Cerebellar cortex (tissue), 1 donor: ENCODE measurements at regions not wholly inside any gene's neighbourhood (a gene's known extent, or its start where the extent isn't known, plus 50 kb on each side); places are given as distances from the start of the nearest gene placed in this dataset.
"Not testable (repeated sequence)": the region's sequence is repeated elsewhere in the genome, so short reads cannot be mapped to it uniquely, and the experiment has no call there.

Experiments
- DNase-seq: peaks from one replicate; pipeline ENCODE4 v3.0.0-alpha.2; 2015; ENCODE audit warnings: low spot score

DNA sequence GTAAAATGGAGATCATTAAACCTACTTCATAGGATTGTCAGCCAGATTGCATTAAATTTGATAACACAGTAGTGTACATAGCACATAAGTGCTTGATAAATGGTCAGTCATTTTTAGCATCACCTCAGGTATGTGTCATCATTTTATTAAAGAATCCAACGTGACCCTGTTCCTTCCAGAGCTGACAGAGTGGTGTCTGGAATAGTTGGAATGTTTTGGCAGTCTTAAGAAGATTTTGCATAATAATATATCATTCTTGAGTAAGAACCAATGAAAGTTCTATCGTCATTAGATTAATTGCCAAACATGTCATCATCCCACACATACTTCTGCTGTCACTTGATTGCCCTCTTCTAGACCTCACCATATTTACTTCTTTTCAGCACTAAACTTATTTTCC lies 451.4 kb upstream of the POM121L12 start:
- DNase-seq = no peak

DNA sequence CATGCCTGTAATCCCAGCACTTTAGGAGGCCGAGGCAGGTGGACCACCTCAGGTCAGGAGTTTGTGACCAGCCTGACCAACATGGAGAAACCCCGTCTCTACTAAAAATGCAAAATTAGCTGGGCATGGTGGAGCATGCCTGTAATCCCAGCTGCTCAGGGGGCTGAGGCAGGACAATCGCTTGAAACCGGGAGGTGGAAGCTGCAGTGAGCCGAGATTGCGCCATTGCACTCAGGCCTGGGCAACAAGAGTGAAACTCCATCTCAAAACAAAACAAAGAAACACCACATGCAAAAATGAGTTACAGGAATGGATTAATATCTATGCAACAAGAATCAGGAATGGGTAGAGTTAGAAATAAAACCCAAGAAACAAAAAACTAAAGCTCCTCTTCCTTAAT lies 462.3 kb upstream of the POM121L12 start:
- not testable (repeated sequence) for DNase-seq

DNA sequence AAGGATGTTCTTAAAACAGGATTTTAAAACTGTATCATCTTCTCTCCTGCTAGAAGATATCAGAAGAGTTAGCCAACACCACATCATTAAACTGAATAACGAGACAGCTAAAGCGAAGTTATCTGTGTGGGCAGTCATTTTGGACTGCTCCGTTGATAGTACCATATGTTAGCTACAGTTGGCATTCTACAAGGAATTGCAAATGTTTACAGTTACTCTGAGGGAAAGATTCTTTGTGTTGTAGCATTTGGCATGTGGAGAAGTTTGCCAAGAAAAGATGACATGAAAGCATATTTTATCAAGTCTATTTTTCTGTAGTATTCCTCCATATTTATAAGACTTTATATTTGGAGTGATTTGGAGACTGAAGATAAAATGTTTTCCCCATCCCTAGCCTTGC lies 464.4 kb upstream of the POM121L12 start:
- no peak for DNase-seq

DNA sequence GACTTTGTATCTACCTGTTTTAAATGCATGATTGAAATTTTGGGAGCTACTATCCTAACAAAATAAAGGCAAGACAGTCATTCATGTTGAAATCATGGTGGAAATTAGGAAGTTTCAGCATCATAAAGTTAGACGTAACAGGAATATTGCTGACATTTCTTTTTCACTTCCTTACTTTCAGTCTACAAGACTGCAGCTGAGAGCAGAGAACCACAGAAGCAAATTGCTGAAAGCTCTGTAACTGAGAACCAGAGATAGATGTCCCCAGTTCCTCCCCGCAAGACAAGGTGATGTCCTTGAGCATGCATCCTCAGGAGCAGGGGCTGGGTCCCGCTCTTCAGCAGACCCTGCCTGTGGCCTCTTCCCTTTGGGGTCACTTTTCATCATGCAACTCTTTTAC lies 466.3 kb upstream of the POM121L12 start:
- no peak for DNase-seq

DNA sequence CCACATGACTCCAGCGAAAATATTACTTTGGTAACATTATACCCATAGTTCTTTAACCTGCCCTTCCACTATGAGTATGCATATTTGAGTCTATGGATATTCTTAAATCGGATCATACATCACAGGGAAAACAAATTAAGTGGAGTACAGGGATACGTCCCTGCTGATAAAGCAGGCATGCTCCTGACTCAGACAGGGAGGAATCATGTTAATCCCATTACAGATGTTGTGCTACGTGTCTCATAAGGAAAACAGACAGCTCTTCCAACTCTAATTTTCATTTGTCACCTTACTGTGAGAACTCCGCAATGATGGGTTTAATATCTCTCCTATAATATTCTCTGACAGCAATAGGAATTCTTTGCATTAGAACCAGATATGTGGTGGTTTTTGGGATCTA lies 469.5 kb upstream of the POM121L12 start:
- DNase-seq = no peak

DNA sequence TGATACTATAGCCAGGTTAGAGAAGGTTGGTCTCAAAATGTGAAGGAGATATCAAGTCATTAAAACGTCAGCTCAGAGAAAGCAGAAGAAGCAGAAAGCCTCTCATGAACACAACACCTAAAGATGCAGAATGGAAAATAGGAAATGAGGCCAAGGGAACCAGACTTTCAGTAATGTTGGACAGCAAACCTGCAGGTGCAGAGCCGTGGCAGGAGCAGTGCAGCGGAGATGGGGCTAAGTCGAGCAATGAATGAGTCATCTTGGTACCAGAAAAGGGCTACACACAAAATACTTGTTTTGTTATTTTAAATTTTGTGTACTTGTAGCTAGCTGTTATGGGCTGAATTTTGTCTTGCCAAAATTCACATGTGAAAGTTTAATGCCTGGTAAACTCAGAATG lies 479.6 kb upstream of the POM121L12 start:
- DNase-seq = no peak

DNA sequence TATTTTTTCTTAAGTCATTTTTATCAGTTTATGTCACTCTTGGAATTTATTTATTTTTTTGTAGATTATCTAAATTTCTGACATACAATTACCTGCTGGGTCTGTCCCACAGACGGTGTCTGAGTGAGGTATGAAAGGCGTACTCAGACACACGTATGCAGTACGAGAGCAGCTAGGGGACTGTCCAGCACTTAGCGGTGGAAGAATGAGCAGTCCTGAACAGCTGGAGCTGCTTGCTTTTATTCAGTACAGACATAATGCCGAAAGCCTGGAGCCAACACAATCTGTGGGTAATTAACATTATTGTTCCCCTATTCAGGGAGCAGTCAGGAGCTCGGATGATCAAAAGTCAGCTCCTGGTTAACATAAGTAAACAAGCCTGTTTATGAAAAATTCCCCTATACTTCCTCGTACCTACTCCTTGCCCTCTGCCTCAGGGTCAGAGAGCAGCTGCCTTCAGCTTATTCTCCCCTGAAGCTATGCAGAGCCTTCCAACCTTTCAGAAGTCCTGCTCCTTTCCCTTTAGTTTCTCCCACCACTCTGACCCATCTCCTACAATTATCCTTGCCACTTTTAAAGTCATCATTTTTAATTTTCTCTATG lies 488.0 kb upstream of the POM121L12 start:
- DNase-seq = no peak

DNA sequence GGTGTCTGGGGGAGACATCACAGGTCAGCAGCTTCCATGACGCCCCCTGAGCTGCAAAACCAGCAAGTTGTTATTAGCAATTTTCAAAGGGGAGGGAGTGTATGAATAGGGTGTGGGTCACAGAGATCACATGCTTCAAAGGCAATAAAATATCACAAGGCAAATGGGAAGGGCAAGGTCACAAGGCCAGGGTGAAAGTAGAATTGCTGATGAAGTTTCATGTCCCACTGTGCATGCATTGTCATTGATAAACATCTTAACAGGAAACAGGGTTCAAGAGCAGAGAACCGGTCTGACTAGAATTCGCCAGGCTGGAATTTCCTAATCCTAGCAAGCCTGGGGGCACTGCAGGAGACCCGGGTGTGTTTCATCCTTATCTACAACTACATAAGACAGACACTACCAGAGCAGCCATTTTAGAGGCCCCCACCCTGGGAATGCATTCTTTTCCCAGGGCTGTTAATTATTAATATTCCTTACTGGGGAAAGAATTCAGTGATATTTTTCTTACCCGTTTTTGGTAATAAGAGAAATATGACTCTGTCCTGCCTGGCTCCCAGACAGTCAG lies 494.2 kb upstream of the POM121L12 start:
- not testable (repeated sequence) for DNase-seq

DNA sequence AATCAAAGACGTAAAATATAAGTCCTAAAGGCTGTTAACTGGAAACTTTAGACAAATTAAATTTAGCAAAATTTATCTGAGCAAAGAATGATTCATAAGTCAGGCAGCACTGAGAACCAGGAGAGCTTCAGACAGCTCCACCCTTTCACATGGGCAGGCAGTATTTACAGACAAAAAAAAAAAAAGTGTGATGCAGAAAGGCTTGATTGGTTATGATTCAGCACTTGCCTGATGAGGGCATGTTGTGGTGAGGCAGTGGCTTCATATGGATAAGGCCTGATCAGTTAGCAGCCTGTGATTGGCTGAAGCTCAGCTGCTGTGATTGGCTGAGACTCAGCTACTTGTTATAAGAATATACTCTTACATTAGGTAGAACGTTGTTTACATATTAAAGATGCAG lies 495.4 kb upstream of the POM121L12 start:
- DNase-seq = no peak

DNA sequence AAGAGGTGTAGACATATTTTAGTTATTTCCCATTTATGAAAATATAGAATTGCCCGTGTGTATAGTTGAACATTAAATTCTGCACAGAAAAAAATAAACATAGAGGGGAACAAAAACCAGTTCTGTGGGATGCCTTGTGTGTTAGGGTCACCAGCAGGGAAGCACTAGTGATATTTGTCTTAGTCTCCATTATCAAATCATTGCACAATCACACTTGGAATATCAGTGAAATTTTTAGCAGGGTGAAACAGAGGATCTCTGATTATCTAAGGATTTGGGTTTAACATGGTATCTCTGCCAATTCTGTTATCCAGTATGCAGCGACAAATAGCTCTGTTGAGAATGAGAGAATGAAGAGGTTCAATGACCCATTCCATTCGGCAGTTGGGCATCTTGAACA lies 496.0 kb upstream of the POM121L12 start:
- DNase-seq = no peak

DNA sequence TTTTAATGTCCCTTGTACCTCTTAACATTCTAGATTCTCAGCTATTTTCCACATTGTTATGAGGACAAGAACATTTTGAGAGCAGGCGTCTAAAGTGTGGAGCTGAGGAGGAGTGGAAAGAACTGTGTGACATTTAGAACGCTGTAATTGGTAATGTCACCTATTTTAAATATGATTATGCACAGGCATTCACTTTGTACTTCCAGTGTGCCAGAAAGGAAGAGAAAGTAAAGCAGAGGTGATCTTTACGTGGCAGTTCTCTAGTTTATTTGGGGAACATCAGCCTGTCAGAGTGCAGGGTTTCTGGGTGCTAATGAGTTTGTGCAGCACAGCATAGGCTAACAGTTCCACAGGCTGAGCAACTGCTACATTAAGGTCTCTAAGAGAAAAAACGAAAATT lies 498.4 kb upstream of the POM121L12 start:
- no peak for DNase-seq

DNA sequence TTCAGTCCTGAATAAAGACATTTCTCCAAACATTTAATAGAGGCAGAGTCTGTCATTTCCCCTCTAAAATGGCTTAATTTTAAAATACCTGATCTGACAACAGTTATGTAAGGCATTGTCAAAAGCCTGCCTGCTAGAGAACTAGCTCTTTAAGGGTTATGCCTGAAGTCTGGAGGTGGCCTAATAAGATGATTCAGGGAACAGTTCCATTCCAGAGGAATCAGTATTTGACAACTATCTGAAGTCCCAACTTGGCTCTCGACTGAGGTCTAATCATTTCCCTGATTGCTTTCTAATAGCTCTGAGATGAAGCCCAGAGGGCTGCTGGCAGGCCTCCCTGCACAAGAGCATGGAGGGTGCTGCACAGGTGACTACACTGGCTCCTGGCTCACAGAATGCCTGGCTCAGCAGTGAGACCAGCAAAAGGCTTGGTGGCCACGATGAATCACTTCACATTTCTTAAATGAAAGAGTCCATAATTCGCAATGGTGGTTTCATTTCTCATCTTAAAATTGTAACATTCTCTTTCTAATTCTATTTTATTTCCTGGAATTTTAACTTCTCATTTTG lies 509.6 kb upstream of the POM121L12 start:
- no peak for DNase-seq

DNA sequence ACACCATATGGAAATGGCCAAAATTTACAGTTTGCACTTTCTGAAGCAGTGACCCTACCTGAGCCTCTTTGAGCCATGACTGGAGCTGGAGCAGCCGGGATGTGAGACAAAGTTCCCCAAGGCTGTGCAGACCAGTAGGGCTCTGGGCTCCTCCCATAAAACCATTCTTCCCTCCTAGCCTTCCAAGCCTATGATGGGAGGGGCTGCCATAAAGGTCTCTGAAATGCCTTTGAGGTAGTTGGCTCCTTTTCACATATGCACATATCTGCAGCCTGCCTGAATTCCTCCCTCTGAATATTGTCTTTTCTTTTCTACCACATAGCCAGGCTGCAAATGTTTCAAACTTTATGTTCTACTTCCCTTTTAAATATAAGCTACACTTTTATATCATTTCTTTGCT lies 516.6 kb upstream of the POM121L12 start:
- no peak for DNase-seq

DNA sequence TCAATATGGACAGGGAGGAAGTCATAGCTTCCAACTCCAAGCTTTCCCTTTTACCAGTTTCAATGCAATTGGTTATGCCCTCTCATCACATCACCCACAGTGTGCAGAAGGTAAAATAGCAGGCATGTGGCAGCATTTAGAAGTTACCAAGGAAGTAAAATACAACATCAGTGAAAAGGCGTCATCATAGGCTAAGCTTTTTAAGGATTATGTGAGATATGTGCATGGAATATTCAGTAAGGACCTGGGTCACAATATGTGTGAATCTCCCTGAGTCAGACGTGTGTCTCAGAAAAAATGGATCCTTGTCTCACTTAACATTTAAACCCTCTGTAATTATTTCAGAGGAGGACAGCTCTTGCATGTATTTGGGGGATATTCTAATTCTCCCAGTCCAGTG lies 522.8 kb upstream of the POM121L12 start:
- DNase-seq = no peak

DNA sequence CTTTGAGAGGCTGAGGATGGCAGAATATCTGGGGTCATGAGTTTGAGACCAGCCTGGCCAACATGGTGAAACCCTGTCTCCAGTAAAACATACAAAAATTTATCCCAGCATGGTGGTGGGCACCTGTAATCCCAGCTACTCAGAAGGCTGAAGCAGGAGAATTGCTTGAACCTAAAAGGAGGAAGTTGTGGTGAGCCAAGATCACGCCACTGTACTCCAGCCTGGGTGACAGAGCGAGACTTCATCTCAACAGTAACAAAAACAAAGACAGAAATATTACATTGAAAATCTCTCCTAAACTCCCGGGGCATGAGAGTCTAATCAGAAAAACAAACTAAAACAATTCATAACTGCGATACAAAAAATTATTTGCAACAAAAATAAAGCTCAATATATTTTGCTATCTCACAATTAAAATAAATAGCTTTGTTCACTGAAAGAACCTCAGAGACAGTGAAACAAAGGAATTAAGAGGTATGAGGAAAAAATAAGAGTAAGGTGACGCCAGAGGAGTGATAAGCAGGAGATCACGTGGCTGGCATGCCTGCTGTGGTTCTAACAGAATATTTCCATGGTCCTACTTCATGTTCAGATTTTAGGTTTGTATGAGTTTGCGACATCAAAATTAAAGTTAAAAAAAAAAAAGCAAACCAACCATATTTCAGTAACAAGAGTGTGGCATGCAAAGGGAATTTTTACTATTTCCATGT lies 527.7 kb upstream of the POM121L12 start:
- DNase-seq = no peak

DNA sequence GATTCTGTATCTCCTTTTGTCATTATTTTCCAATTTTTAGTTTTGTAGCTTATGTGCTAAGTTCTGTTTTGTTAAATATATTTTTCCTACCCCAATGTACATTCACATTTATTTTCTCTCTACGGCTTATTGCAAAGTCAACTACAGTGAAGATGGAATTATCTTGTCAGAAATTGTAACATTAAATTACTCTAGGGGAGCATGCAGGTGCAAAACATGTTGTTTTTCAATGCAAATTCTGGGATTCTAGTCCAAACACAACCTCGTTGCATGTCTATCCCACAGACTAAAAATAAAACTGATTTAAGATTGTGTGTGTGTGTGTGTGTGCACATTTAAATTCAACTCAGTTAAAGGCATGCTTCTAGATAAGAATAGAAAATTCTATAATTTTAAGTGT lies 529.1 kb upstream of the POM121L12 start:
- no peak for DNase-seq

DNA sequence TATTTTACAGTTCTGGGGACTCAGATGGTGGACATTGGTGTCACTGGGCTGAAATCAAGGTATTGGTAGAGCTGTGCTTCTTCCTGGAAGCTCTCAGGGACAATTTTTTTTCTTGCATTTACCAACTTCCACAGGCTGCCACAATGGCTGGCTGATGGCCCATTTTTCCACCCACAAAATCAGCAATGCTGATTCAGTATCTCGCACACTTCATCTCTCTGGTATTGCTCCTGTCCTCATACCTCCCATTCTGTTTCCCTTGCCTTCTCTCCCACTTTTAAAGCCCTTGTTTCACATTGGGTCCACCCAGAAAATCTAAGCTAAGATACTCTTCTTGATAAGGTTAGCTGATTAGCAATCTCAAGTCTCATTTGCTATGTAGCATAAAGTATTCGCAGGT lies 530.9 kb upstream of the POM121L12 start:
- no peak for DNase-seq

DNA sequence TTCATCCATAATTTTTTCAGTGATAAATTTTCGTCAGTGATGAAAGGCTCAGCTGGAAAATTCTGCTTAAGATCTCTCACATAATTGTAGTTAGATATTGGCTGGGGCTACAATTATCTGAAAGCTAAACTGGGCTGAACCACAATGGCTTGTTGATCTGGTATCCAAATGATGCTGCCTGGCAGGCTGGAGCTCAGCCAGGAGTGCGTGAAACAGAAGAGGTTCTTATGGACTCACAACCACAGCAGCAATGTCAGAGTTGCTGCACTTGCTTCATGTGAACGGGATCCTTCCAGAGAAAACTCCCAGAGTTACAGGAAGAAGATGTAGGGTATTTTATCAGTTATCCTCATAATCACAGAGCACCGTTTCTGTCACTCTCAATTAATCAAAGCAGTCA lies 533.2 kb upstream of the POM121L12 start:
- no peak for DNase-seq

DNA sequence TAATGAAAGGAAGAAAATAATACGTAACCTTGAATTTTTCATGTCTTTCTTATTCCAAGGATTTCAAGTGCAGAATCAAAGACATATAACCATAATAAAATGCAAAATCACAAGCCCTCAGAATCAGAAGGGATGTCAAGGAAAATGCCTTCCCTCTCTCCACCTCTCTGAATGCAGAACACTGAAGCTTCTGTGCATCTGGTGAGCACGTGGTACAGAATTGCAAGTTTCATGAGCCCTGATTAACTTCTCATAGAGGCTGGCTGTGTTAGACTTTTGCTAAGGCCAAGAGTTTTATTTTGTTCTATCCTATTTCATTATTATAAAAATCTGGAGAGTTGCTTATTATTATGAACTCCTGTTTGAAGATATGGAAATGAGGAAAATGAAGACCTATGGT lies 533.7 kb upstream of the POM121L12 start:
- DNase-seq = no peak

DNA sequence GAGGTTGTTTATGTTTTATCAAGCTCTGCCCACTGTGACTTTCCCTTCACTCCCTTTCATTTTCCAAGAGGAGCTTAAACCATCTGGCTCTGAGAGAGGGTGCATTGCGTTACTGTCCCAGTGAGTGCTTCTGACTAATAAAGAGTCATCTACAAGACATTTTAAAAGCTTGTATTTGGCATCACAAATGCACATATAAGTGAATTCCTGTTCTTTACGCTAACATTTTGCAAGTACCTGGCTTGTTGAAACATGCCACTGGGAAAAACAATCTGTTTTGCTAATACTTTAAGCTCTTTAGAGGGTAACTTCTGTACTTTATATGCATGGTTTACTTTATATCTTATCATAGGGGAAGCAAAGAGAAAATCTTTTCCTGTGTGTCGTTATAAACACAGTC lies 534.6 kb upstream of the POM121L12 start:
- DNase-seq = no peak

DNA sequence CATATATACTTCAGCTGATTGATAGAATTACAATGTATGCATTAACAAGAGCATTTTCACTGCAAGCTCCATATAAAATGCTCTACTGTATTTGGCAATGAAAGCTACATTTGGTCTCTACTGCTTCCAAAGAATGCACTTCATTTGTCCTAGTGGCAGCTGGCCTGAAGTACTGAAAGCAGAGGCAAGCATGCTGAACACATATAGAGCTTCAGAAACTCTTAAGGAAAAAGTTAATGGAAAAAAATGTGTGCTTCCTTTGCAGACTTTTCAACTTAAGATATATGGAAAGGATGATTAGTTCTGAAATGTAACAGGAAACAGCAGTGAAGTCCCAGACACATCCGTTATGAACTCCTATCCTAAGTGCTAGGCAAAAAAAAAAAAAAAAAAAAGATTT lies 537.1 kb upstream of the POM121L12 start:
- no peak for DNase-seq

DNA sequence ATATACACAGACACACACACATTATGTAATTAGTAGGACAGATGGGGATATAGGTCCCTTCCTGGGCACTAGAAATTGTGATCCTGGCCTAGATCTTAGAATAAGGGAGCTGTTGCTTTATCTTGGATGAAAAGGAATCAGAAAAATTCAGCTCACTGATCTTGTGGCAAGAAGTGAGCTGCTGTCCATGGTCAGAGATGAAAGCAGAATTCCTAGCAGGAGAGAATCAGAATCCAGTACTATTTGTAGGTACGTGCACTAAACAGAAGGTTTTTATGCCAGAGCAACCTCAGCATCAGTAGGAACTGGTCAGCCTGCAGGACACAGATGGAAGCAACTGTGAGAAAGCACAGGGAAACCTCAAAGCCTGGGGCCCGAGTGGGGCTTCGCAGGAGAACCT lies 549.2 kb upstream of the POM121L12 start:
- no peak for DNase-seq

DNA sequence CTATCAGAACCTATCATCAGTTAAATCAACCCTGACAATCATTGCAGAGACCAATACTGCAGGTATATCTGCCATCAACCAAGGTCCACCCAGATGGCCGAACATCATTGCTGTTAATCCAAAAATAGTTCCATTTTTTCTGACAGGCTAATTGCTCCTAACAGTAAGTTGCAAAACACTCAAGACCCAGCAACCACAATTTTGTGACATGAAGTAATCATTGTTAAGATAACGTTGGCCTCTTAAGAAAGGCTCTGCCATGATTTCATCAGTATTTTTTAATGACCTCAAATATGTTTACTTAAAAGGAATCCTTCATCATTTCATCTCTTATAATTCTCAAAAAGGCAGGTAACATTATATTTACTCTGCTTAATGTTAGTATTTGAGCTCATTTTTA lies 553.4 kb upstream of the POM121L12 start:
- DNase-seq = no peak

DNA sequence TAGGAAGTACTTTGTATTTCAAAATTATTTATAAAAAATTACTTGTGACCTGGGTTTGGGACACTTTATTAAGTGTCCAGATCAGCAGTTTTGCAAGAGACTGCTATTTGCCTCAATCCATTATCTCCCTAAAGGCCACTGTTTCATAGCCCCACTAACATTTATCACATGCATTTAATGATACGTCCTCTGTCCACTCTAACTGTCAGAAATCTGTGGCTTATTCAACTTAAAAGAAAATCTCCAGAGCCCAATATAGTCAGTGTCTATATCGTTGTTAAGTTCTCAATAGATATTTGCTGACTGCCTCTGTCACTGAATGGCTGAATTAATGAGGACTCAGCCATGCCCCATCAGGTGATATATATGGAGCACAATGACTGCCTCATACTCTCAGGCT lies 553.9 kb upstream of the POM121L12 start:
- no peak for DNase-seq
